Muscle layer of duodenum (tissue), 2 donors: ENCODE measurements at regions not wholly inside any gene's neighbourhood (a gene's known extent, or its start where the extent isn't known, plus 50 kb on each side); places are given as distances from the start of the nearest gene placed in this dataset.

Experiments used
- H3K27ac ChIP-seq: one replicate; pipeline ENCODE4 v1.7.0; 2013; ENCODE audit warnings: mild to moderate bottlenecking, low read length
- H3K27me3 ChIP-seq: one replicate; pipeline ENCODE4 v1.7.0; 2013; ENCODE audit warnings: low read depth, mild to moderate bottlenecking, control low read depth, low read length
- H3K36me3 ChIP-seq, 2 donors: one replicate each; pipeline ENCODE4 v1.7.0; 2013; ENCODE audit warnings: low read length in 2 of 2, control low read depth in 1 of 2, mild to moderate bottlenecking in 1 of 2; ENCODE audit not compliant: insufficient read depth in 2 of 2, control insufficient read depth in 1 of 2
- H3K4me1 ChIP-seq, 2 donors: one replicate each; pipeline ENCODE4 v1.7.0; 2013; ENCODE audit warnings: low read length in 2 of 2, mild to moderate bottlenecking in 2 of 2, control low read depth in 1 of 2, moderate library complexity in 1 of 2; ENCODE audit not compliant: insufficient read depth in 2 of 2, control insufficient read depth in 1 of 2
- H3K4me3 ChIP-seq, 2 donors: one replicate each; pipeline ENCODE4 v1.7.0; 2013; ENCODE audit warnings: low read length in 2 of 2, low read depth in 1 of 2, mild to moderate bottlenecking in 1 of 2
- H3K9me3 ChIP-seq, 2 donors: one replicate each; pipeline ENCODE4 v1.7.0; 2013; ENCODE audit warnings: low read length in 2 of 2, control low read depth in 1 of 2, mild to moderate bottlenecking in 1 of 2; ENCODE audit not compliant: control insufficient read depth in 1 of 2
- donor health status: healthy.

- H3K9me3 ChIP-seq, result peaks cover 0 to 7% of the 10 kb centered on the region in 2 donors
- no peaks in the 10 kb centered on the region for H3K36me3 ChIP-seq
- no peaks in the 10 kb centered on the region for H3K27me3 ChIP-seq
- H3K27ac ChIP-seq, result no peak overlapping the region
- no peak overlapping the region for H3K4me3 ChIP-seq
- no peaks in the 10 kb centered on the region for H3K4me1 ChIP-seq
Measured at GRCh38 chr12:97616946-97617345, 154.3 kb downstream of the RMST start.

GRCh38 chr12:97628962-97629361 lies 166.4 kb downstream of the RMST start:
- no peak overlapping the region for H3K4me3 ChIP-seq
- H3K27ac ChIP-seq, result no peak overlapping the region
- no peaks in the 10 kb centered on the region for H3K4me1 ChIP-seq
- no peaks in the 10 kb centered on the region for H3K27me3 ChIP-seq
- H3K36me3 ChIP-seq, result no peaks in the 10 kb centered on the region
- no peaks in the 10 kb centered on the region for H3K9me3 ChIP-seq

GRCh38 chr12:97629382-97629781 lies 166.8 kb downstream of the RMST start:
- H3K4me3 ChIP-seq, result no peak overlapping the region
- no peaks in the 10 kb centered on the region for H3K27me3 ChIP-seq
- no peaks in the 10 kb centered on the region for H3K4me1 ChIP-seq
- H3K27ac ChIP-seq, result no peak overlapping the region
- H3K9me3 ChIP-seq, result no peaks in the 10 kb centered on the region
- no peaks in the 10 kb centered on the region for H3K36me3 ChIP-seq

GRCh38 chr12:97630356-97630755 lies 167.8 kb downstream of the RMST start:
- Histone ChIP-seq H3K9me3 (no peaks in the 10 kb centered on the region), H3K4me3 (no peak overlapping the region), H3K4me1 (no peaks in the 10 kb centered on the region), H3K36me3 (no peaks in the 10 kb centered on the region), H3K27me3 (no peaks in the 10 kb centered on the region), H3K27ac (no peak overlapping the region)

GRCh38 chr12:97630875-97631274 lies 168.3 kb downstream of the RMST start:
- no peaks in the 10 kb centered on the region for H3K9me3 ChIP-seq
- no peak overlapping the region for H3K4me3 ChIP-seq
- no peaks in the 10 kb centered on the region for H3K36me3 ChIP-seq
- no peak overlapping the region for H3K27ac ChIP-seq
- H3K4me1 ChIP-seq, result no peaks in the 10 kb centered on the region
- no peaks in the 10 kb centered on the region for H3K27me3 ChIP-seq

- H3K4me3 ChIP-seq, result no peak overlapping the region
- no peaks in the 10 kb centered on the region for H3K36me3 ChIP-seq
- no peaks in the 10 kb centered on the region for H3K9me3 ChIP-seq
- no peaks in the 10 kb centered on the region for H3K4me1 ChIP-seq
- no peak overlapping the region for H3K27ac ChIP-seq
- H3K27me3 ChIP-seq, result no peaks in the 10 kb centered on the region
Measured at GRCh38 chr12:97637770-97638169, 175.2 kb downstream of the RMST start.

- Histone ChIP-seq H3K36me3 (no peaks in the 10 kb centered on the region), H3K27me3 (no peaks in the 10 kb centered on the region), H3K27ac (no peak overlapping the region), H3K4me1 (no peaks in the 10 kb centered on the region), H3K9me3 (no peaks in the 10 kb centered on the region), H3K4me3 (no peak overlapping the region)
Measured at GRCh38 chr12:97638739-97639138, 176.1 kb downstream of the RMST start.

- Histone ChIP-seq H3K27me3 (no peaks in the 10 kb centered on the region), H3K36me3 (no peaks in the 10 kb centered on the region), H3K4me3 (no peak overlapping the region), H3K4me1 (no peaks in the 10 kb centered on the region), H3K9me3 (no peaks in the 10 kb centered on the region), H3K27ac (no peak overlapping the region)
Measured at GRCh38 chr12:97639702-97640101, 177.1 kb downstream of the RMST start.

GRCh38 chr12:97640826-97641225 lies 178.2 kb downstream of the RMST start:
- no peak overlapping the region for H3K4me3 ChIP-seq
- H3K4me1 ChIP-seq, result no peaks in the 10 kb centered on the region
- no peaks in the 10 kb centered on the region for H3K36me3 ChIP-seq
- H3K27me3 ChIP-seq, result no peaks in the 10 kb centered on the region
- H3K27ac ChIP-seq, result no peak overlapping the region
- no peaks in the 10 kb centered on the region for H3K9me3 ChIP-seq

GRCh38 chr12:97642911-97643310 lies 180.3 kb downstream of the RMST start:
- Histone ChIP-seq H3K27me3 (no peaks in the 10 kb centered on the region), H3K4me1 (no peaks in the 10 kb centered on the region), H3K27ac (no peak overlapping the region), H3K4me3 (no peak overlapping the region), H3K36me3 (no peaks in the 10 kb centered on the region), H3K9me3 (no peaks in the 10 kb centered on the region)

- Histone ChIP-seq H3K9me3 (no peaks in the 10 kb centered on the region), H3K4me3 (no peak overlapping the region), H3K4me1 (no peaks in the 10 kb centered on the region), H3K27me3 (no peaks in the 10 kb centered on the region), H3K27ac (no peak overlapping the region), H3K36me3 (no peaks in the 10 kb centered on the region)
Measured at GRCh38 chr12:97643924-97644323, 181.3 kb downstream of the RMST start.

- no peaks in the 10 kb centered on the region for H3K4me1 ChIP-seq
- no peaks in the 10 kb centered on the region for H3K36me3 ChIP-seq
- no peaks in the 10 kb centered on the region for H3K9me3 ChIP-seq
- no peak overlapping the region for H3K4me3 ChIP-seq
- H3K27me3 ChIP-seq, result no peaks in the 10 kb centered on the region
- no peak overlapping the region for H3K27ac ChIP-seq
Measured at GRCh38 chr12:97645726-97646125, 183.1 kb downstream of the RMST start.
